Mucosa of descending colon (tissue), 3 donors: ENCODE measurements at regions not wholly inside any gene's neighbourhood (a gene's known extent, or its start where the extent isn't known, plus 50 kb on each side); places are given as distances from the start of the nearest gene placed in this dataset.
"Not testable (repeated sequence)": the region's sequence is repeated elsewhere in the genome, so short reads cannot be mapped to it uniquely, and the experiment has no call there.

Experiments
- ATAC-seq: fragments of 200-7000 bp; cut with Tn5 transposase; one replicate; pipeline ENCODE4 v1.9.1; 2020; ENCODE audit warnings: mild to moderate bottlenecking, moderate library complexity
- DNase-seq, 3 donors: peaks; one replicate each; pipeline ENCODE4 v3.0.0-alpha.2; 2020
- H3K36me3 ChIP-seq: fragments of 200-600 bp; one replicate; pipeline ENCODE4 v1.8.0; 2021; ENCODE audit warnings: low read depth, mild to moderate bottlenecking
- H3K4me1 ChIP-seq: fragments of 200-600 bp; one replicate; pipeline ENCODE4 v1.8.0; 2021; ENCODE audit warnings: low read depth, mild to moderate bottlenecking
- H3K4me3 ChIP-seq: fragments of 200-600 bp; one replicate; pipeline ENCODE4 v1.8.0; 2021; ENCODE audit warnings: mild to moderate bottlenecking
- H3K9me3 ChIP-seq: fragments of 200-600 bp; one replicate; pipeline ENCODE4 v1.8.0; 2021; ENCODE audit warnings: mild to moderate bottlenecking
- CTCF ChIP-seq: fragments of 200-600 bp; IDR thresholded peaks from one replicate; pipeline ENCODE4 v1.8.0; 2022; ENCODE audit warnings: antibody characterized with exemption, mild to moderate bottlenecking
- intact Hi-C, 2 donors: fragments of 100-400 bp; cut with DNase I in 1 of 2; cut with micrococcal nuclease in 1 of 2; formaldehyde crosslinking; loops; one replicate each; pipeline versions ENCODE4 v1.11.0 to v1.11.1; 2022; cut with DNase I, micrococcal nuclease
- donor health status: DM: no; HTN: no; CAD: no; lungs with moderate emphysema.
- donor health status: DM: no; HTN: no; CAD: no.
- donor health status: DM: no; HTN: yes; CAD: no.

- intact Hi-C loops, result no loop called here
- Histone ChIP-seq H3K9me3 (no peaks in the 10 kb centered on the region), H3K4me3 (no peak overlapping the region), H3K36me3 (no peaks in the 10 kb centered on the region), H3K4me1 (no peaks in the 10 kb centered on the region)
- no peak for DNase-seq
- no peak for ATAC-seq
- no peak for TF ChIP-seq CTCF
Observed at GRCh38 chr2:199197448-199197847, 260.3 kb downstream of the SATB2 start.

GRCh38 chr2:199196686-199197085, 261.1 kb downstream of the SATB2 start:
- no peak overlapping the region for H3K4me3 ChIP-seq
- TF ChIP-seq CTCF, result no peak

GRCh38 chr2:199195927-199196502, 261.7 kb downstream of the SATB2 start:
- Histone ChIP-seq H3K4me3 (no peak overlapping the region), H3K9me3 (no peaks in the 10 kb centered on the region), H3K4me1 (no peaks in the 10 kb centered on the region), H3K36me3 (no peaks in the 10 kb centered on the region)
- TF ChIP-seq CTCF, result no peak
- ATAC-seq (no peak), DNase-seq (no peak)
- intact Hi-C loops, result no loop called here

More at GRCh38 chr2:199196686-199197085, 261.1 kb downstream of the SATB2 start:
- intact Hi-C loops, result no loop called here
- ATAC-seq (no peak), DNase-seq (no peak)
- Histone ChIP-seq H3K4me1 (no peaks in the 10 kb centered on the region), H3K36me3 (no peaks in the 10 kb centered on the region), H3K9me3 (no peaks in the 10 kb centered on the region)

- intact Hi-C loops, result no loop called here
- no peak overlapping the region for H3K4me3 ChIP-seq
- DNase-seq, result no peak
- no peaks in the 10 kb centered on the region for H3K9me3 ChIP-seq
- TF ChIP-seq CTCF, result no peak
- no peak for ATAC-seq
- H3K36me3 ChIP-seq, result no peaks in the 10 kb centered on the region
- no peaks in the 10 kb centered on the region for H3K4me1 ChIP-seq
Observed at GRCh38 chr2:199191461-199191860, 266.3 kb downstream of the SATB2 start.

- no peak for ATAC-seq
- no peak overlapping the region for H3K4me3 ChIP-seq
- intact Hi-C loops, result no loop called here
- H3K36me3 ChIP-seq, result no peaks in the 10 kb centered on the region
- no peaks in the 10 kb centered on the region for H3K9me3 ChIP-seq
- TF ChIP-seq CTCF, result no peak
- no peak for DNase-seq
- H3K4me1 ChIP-seq, result no peaks in the 10 kb centered on the region
Observed at GRCh38 chr2:199189229-199189628, 268.5 kb downstream of the SATB2 start.

GRCh38 chr2:199186301-199186751, 271.4 kb downstream of the SATB2 start:
- no peaks in the 10 kb centered on the region for H3K4me1 ChIP-seq
- no peak for ATAC-seq
- no peak for TF ChIP-seq CTCF
- DNase-seq, result no peak
- H3K36me3 ChIP-seq, result no peaks in the 10 kb centered on the region
- intact Hi-C loops, result no loop called here
- H3K9me3 ChIP-seq, result no peaks in the 10 kb centered on the region
- H3K4me3 ChIP-seq, result no peak overlapping the region

- H3K9me3 ChIP-seq, H3K36me3 ChIP-seq, ATAC-seq, DNase-seq, H3K4me1 ChIP-seq, intact Hi-C loops, H3K4me3 ChIP-seq: not testable (repeated sequence)
Observed at GRCh38 chr2:199185174-199185573, 272.6 kb downstream of the SATB2 start.
